Thyroid gland (tissue), 4 donors: ENCODE measurements at regions not wholly inside any gene's neighbourhood (a gene's known extent, or its start where the extent isn't known, plus 50 kb on each side); places are given as distances from the start of the nearest gene placed in this dataset.
A peak's percentile ranks its signal among the peaks of the same experiment; 100 is the strongest.

Source experiments
- DNase-seq, 2 donors: peaks; one replicate each; pipeline ENCODE4 v3.0.0-alpha.2; 2019
- H3K27ac ChIP-seq, 3 donors: fragments of 200-600 bp; sonication (generic); 1 replicate in 2 of 3; 2 replicates in 1 of 3; pipeline ENCODE4 v1.5.1; 2016 to 2019; ENCODE audit warnings: mild to moderate bottlenecking in 1 of 3, moderate library complexity in 1 of 3
- H3K27me3 ChIP-seq: fragments of 200-600 bp; sonication (generic); one replicate; pipeline ENCODE4 v1.5.1; 2019
- H3K36me3 ChIP-seq, 2 donors: fragments of 200-600 bp; sonication (generic); one replicate each; pipeline ENCODE4 v1.5.1; 2016 to 2019
- H3K4me1 ChIP-seq, 2 donors: fragments of 200-600 bp; sonication (generic); one replicate each; pipeline ENCODE4 v1.5.1; 2017 to 2019
- H3K4me3 ChIP-seq, 3 donors: fragments of 200-600 bp; sonication (generic); replicated peaks in 1 of 3; 1 replicate in 2 of 3; 2 replicates in 1 of 3; pipeline ENCODE4 v1.5.1; 2016; ENCODE audit warnings: mild to moderate bottlenecking in 1 of 3
- H3K9me3 ChIP-seq: fragments of 200-600 bp; sonication (generic); one replicate; pipeline ENCODE4 v1.5.1; 2017
- CTCF ChIP-seq, 6 experiments: fragments of 200-600 bp in 3 of 6; fragments of 450-650 bp in 3 of 6; sonication (generic) in 3 of 6; IDR thresholded peaks; one replicate each; pipeline ENCODE4 v1.5.1; 2016 to 2019; ENCODE audit warnings: antibody characterized with exemption in 6 of 6, mild to moderate bottlenecking in 2 of 6, inconsistent platforms in 1 of 6, moderate library complexity in 1 of 6
- POLR2A ChIP-seq, 2 donors: fragments of 450-650 bp; IDR thresholded peaks; one replicate each; pipeline ENCODE4 v1.6.1; 2017; ENCODE audit warnings: antibody characterized with exemption in 2 of 2, mild to moderate bottlenecking in 2 of 2, moderate library complexity in 1 of 2
- WGBS, 2 donors: methylation state at CpG; one replicate each; pipeline ENCODE4 v1.1.5; 2017; 5-methylcytosine and 5-hydroxymethylcytosine counted together
- intact Hi-C: fragments of 100-400 bp; cut with DNase I; formaldehyde crosslinking; loops from one replicate; pipeline ENCODE4 v1.15.1; 2023

GRCh38 chr11:71138737-71139425 lies 113.5 kb downstream of the SHANK2 start:
- DNase-seq: no peak
- TF ChIP-seq POLR2A (IDR thresholded peaks at IDR 0.05) (no peak), CTCF (IDR thresholded peaks at IDR 0.05) (no peak)
- WGBS, 2 donors: 85 to 87% methylated on average over 15 of the region's 15 CpGs

DNA sequence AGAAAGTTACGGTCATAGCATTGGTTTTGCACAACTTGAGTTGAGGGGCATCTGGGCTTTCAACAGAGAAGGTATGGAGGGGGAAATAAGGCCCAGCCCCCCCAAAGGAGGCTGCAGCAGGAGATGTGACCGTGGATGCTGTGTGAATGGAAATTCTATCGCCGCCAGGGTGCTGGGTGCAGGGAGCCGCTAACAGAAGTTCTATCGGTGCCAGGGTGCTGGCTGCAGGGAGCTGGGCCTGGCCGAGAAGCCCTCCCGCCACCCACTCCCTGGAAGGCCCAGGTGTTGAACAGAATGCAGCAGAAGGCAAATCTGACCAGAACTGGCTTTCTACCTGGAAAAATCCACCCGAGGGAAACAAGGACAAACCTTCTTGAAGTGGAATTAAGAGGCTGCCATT lies 115.0 kb downstream of the SHANK2 start:
- Histone ChIP-seq H3K4me3 (no peak overlapping the region), H3K27ac (no peak overlapping the region), H3K9me3 (no peaks in the 10 kb centered on the region), H3K36me3 (no peaks in the 10 kb centered on the region), H3K27me3 (no peaks in the 10 kb centered on the region), H3K4me1 (peaks cover 22% of the 10 kb centered on the region in 2 donors)
- no peak for DNase-seq
- 86 to 91% methylated on average over 6 to 9 of the region's 9 CpGs for WGBS, 2 donors
- intact Hi-C loops: no loop called here
- no peak for TF ChIP-seq CTCF (IDR thresholded peaks at IDR 0.05)
- no peak for TF ChIP-seq POLR2A (IDR thresholded peaks at IDR 0.05)

More at GRCh38 chr11:71138737-71139425, 113.5 kb downstream of the SHANK2 start:
- no peaks in the 10 kb centered on the region for H3K27me3 ChIP-seq
- no peaks in the 10 kb centered on the region for H3K36me3 ChIP-seq
- H3K27ac ChIP-seq: peak overlapping the region in 1 of 3 donors; percentile 90
- H3K4me3 ChIP-seq: no peak overlapping the region
- H3K9me3 ChIP-seq: no peaks in the 10 kb centered on the region
- peaks cover 22% of the 10 kb centered on the region in 2 donors for H3K4me1 ChIP-seq
- intact Hi-C loops: no loop called here

DNA sequence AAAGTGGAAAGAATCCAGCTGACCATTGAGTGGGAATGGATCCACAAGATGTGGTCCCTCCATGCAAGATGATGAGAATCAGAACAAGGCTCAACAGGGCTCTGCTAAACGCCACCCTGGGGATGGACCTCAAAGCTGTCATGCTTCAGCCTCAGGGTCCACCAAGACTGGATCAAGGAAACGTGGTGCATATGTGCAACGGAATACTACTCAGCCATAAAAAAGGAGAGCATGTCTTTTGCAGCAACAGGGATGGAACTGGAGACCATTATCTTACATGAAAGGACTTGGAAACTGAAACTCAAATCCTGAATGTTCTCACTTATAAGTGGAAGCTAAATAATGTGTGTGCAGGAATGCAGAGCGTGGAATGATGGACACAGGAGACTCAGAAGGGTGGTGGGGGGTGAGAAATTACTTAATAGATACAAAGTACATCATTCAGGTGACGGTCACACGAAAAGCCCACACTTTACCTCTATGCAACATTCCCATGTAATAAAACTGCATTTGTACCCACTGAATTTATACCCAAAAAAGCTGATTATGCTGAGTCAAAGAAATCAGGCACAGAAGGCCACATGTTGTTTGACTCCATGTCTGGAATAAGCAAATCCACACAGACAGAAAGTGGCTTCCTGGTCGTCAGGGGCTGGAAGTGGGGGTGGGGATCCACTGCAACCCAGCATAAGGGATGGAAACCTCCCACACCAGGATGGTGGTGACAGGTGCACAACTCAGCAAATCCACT lies 116.1 kb downstream of the SHANK2 start:
- H3K36me3 ChIP-seq: no peaks in the 10 kb centered on the region
- peaks cover 22% of the 10 kb centered on the region in 2 donors for H3K4me1 ChIP-seq
- no peak overlapping the region for H3K27ac ChIP-seq
- H3K4me3 ChIP-seq: no peak overlapping the region
- H3K9me3 ChIP-seq: no peaks in the 10 kb centered on the region
- 87 to 93% methylated on average over 7 of the region's 7 CpGs for WGBS, 2 donors
- H3K27me3 ChIP-seq: no peaks in the 10 kb centered on the region
- TF ChIP-seq CTCF (IDR thresholded peaks at IDR 0.05) (no peak), POLR2A (IDR thresholded peaks at IDR 0.05) (no peak)
- DNase-seq: no peak
- intact Hi-C loops: no loop called here

DNA sequence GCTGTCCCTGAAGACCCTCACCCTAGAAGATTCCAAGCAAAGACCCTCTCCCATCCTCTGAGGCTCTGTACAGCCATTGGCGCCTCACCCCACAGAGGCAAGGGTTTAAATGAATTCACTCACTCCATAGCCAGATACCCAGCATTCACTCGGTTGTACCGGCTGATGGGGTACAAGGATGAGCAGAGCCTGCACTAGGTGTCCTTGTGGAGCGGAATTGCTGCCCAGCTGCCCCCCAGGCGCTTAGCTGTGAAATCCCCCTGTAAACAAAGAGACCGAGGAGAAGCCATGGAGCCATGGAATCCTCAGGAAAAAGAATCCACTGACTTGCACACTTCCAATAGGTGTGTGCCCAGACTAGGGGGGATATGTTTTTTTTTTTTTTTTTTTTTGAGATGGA lies 117.3 kb downstream of the SHANK2 start:
- WGBS, 2 donors: 95 to 98% methylated on average over 4 to 6 of the region's 6 CpGs
- intact Hi-C loops: no loop called here

More for the DNA sequence above, 117.3 kb downstream of the SHANK2 start:
- no peaks in the 10 kb centered on the region for H3K27me3 ChIP-seq
- no peaks in the 10 kb centered on the region for H3K9me3 ChIP-seq
- TF ChIP-seq CTCF (IDR thresholded peaks at IDR 0.05) (no peak), POLR2A (IDR thresholded peaks at IDR 0.05) (no peak)
- H3K27ac ChIP-seq: no peak overlapping the region
- no peak overlapping the region for H3K4me3 ChIP-seq
- no peaks in the 10 kb centered on the region for H3K36me3 ChIP-seq
- no peak for DNase-seq
- H3K4me1 ChIP-seq: peaks cover 12 to 14% of the 10 kb centered on the region in 2 donors
